ENCODE measurements at regions not wholly inside any gene's neighbourhood (a gene's known extent, or its start where the extent isn't known, plus 50 kb on each side); places are given as distances from the start of the nearest gene placed in this dataset.

DNA sequence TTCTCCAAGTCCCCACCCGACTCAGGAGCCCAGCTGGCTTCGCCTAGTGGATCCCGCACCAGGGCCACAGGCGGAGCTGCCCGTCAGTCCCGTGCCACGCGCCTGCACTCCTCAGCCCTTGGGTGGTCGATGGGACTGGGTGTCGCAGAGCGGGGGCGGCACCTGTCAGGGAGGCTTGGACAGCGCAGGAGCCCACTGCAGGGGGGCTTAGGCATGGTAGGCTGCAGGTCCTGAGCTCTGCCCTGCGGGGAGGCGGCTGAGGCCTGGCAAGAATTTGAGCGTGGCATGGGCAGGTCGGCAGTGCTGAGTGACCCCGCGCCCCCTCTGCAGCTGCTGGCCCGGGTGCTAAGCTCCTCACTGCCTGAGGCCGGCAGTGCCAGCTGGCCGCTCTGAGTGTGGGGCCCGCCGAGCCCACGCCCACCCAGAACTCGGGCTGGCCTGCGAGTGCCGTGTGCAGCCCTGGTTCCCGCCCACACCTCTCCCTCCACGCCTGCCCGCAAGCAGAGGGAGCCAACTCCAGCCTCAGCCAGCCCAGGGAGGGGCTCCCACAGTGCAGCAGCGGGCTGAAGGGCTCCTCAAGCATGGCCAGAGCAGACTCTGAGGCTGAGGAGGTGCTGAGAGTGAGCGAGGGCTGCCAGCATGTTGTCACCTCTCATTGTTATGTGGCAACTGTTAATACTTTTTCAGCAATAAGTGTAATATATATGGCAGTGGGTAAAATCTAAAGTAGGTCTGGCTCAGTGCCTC lies 548.4 kb upstream of the BRINP3 start:
- Histone ChIP-seq H3K36me3 (ENCODE audit: insufficient read depth, low read length) (no peaks in the 10 kb centered on the region), H3K79me2 (ENCODE audit: insufficient read depth, low read length) (no peaks in the 10 kb centered on the region), H3K4me3 (ENCODE audit: insufficient read depth, low read depth, low read length) (no peak overlapping the region), H3K9me3 (ENCODE audit: insufficient read depth, low read depth, low read length) (no peaks in the 10 kb centered on the region), H3K9ac (ENCODE audit: low read length) (no peak overlapping the region), H3K27me3 (ENCODE audit: insufficient read depth, low read length) (no peaks in the 10 kb centered on the region), H3K4me1 (ENCODE audit: insufficient read depth, low read length) (peaks cover 4% of the 10 kb centered on the region), H3K27ac (ENCODE audit: low read depth, low read length) (no peak overlapping the region), H4K20me1 (ENCODE audit: insufficient read depth, low read length) (no peaks in the 10 kb centered on the region), H3K4me2 (ENCODE audit: low read length) (no peak overlapping the region), H2AFZ (ENCODE audit: low read depth, low read length) (no peak overlapping the region)
- Mint-ChIP-seq H3K36me3 (ENCODE audit: low read depth, unreplicated experiment) (no peaks in the 10 kb centered on the region), H3K27ac (ENCODE audit: unreplicated experiment) (no peak overlapping the region), H3K4me1 (ENCODE audit: low read depth, unreplicated experiment) (peaks cover 12% of the 10 kb centered on the region), H3K27me3 (ENCODE audit: low read depth, unreplicated experiment) (no peaks in the 10 kb centered on the region), H3K9me3 (ENCODE audit: unreplicated experiment) (no peaks in the 10 kb centered on the region), H3K4me3 (ENCODE audit: unreplicated experiment) (no peak overlapping the region)
- TF ChIP-seq, protein P1, sequence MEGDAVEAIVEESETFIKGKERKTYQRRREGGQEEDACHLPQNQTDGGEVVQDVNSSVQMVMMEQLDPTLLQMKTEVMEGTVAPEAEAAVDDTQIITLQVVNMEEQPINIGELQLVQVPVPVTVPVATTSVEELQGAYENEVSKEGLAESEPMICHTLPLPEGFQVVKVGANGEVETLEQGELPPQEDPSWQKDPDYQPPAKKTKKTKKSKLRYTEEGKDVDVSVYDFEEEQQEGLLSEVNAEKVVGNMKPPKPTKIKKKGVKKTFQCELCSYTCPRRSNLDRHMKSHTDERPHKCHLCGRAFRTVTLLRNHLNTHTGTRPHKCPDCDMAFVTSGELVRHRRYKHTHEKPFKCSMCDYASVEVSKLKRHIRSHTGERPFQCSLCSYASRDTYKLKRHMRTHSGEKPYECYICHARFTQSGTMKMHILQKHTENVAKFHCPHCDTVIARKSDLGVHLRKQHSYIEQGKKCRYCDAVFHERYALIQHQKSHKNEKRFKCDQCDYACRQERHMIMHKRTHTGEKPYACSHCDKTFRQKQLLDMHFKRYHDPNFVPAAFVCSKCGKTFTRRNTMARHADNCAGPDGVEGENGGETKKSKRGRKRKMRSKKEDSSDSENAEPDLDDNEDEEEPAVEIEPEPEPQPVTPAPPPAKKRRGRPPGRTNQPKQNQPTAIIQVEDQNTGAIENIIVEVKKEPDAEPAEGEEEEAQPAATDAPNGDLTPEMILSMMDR (IDR thresholded peaks at IDR 0.05; ENCODE audit: insufficient read depth, low read depth, low read length) = no peak
- no peak for TF ChIP-seq EZH2 (IDR thresholded peaks at IDR 0.05; ENCODE audit: insufficient read depth, low read length)
- DNase-seq (ENCODE audit: low read depth) = no peak
- no peak for FAIRE-seq

DNA sequence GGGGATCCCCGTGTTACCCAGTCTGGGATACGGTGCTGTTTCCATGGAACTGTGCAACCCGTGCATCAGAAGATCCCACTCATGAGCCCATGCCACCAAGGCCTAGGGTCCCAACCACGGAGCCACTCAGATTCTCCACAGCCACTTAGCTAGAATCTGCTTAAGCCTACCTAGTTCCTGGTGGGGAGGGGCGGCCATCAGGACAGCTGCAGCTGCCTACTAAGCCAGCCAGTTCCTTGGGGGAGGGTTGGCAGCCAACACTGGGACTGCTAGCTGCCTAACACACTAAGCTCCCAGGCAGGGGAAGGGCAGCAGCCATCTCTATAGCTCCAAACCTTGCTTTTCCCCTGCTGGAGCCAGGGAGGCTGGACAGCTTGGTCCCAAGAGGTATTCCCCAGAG lies 549.2 kb upstream of the BRINP3 start:
- Histone ChIP-seq H3K79me2 (ENCODE audit: insufficient read depth, low read length) (no peaks in the 10 kb centered on the region), H3K27ac (ENCODE audit: low read depth, low read length) (no peak overlapping the region), H3K9me3 (ENCODE audit: insufficient read depth, low read depth, low read length) (no peaks in the 10 kb centered on the region), H4K20me1 (ENCODE audit: insufficient read depth, low read length) (no peaks in the 10 kb centered on the region), H2AFZ (ENCODE audit: low read depth, low read length) (no peak overlapping the region), H3K36me3 (ENCODE audit: insufficient read depth, low read length) (no peaks in the 10 kb centered on the region), H3K4me3 (ENCODE audit: insufficient read depth, low read depth, low read length) (no peak overlapping the region), H3K4me1 (ENCODE audit: insufficient read depth, low read length) (peaks cover 4% of the 10 kb centered on the region), H3K27me3 (ENCODE audit: insufficient read depth, low read length) (no peaks in the 10 kb centered on the region), H3K9ac (ENCODE audit: low read length) (no peak overlapping the region), H3K4me2 (ENCODE audit: low read length) (no peak overlapping the region)
- FAIRE-seq = no peak
- no peaks in the 10 kb centered on the region for H3K9me3 Mint-ChIP-seq (ENCODE audit: unreplicated experiment)
- TF ChIP-seq, protein P1 (IDR thresholded peaks at IDR 0.05; ENCODE audit: insufficient read depth, low read depth, low read length) = no peak
- TF ChIP-seq EZH2 (IDR thresholded peaks at IDR 0.05; ENCODE audit: insufficient read depth, low read length) = no peak
- DNase-seq (ENCODE audit: low read depth) = no peak
- peaks cover 10% of the 10 kb centered on the region for H3K4me1 Mint-ChIP-seq (ENCODE audit: low read depth, unreplicated experiment)
- H3K36me3 Mint-ChIP-seq (ENCODE audit: low read depth, unreplicated experiment) = no peaks in the 10 kb centered on the region
- no peak overlapping the region for H3K27ac Mint-ChIP-seq (ENCODE audit: unreplicated experiment)
- no peak overlapping the region for H3K4me3 Mint-ChIP-seq (ENCODE audit: unreplicated experiment)
- H3K27me3 Mint-ChIP-seq (ENCODE audit: low read depth, unreplicated experiment) = no peaks in the 10 kb centered on the region

DNA sequence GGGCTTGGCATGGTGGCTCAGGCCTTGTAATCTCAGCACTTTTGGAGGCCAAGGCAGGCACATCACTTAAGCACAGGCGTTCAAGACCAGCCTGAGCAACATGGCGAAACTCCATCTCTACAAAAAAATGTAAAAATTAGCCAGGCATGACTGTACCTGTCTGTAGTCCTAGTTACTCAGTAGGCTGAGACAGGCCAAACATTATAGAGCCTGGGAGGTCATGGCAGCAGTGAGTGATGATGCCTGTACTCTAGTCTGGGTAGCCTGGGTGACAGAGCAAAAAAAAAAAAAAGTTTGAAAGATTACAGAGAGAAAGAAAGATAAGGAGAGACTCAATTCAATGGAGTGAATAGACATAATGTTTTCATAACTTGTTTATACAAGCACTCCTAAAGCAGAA lies 556.5 kb upstream of the BRINP3 start:
- H3K9me3 ChIP-seq (ENCODE audit: insufficient read depth, low read depth, low read length) = no peaks in the 10 kb centered on the region

More for the DNA sequence above, 556.5 kb upstream of the BRINP3 start:
- Histone ChIP-seq H3K9ac (ENCODE audit: low read length) (no peak overlapping the region), H3K36me3 (ENCODE audit: insufficient read depth, low read length) (no peaks in the 10 kb centered on the region), H3K4me1 (ENCODE audit: insufficient read depth, low read length) (no peaks in the 10 kb centered on the region), H3K27ac (ENCODE audit: low read depth, low read length) (no peak overlapping the region), H3K27me3 (ENCODE audit: insufficient read depth, low read length) (no peaks in the 10 kb centered on the region), H3K4me2 (ENCODE audit: low read length) (no peak overlapping the region), H4K20me1 (ENCODE audit: insufficient read depth, low read length) (no peaks in the 10 kb centered on the region), H3K4me3 (ENCODE audit: insufficient read depth, low read depth, low read length) (no peak overlapping the region), H3K79me2 (ENCODE audit: insufficient read depth, low read length) (no peaks in the 10 kb centered on the region), H2AFZ (ENCODE audit: low read depth, low read length) (no peak overlapping the region)
- Mint-ChIP-seq H3K4me1 (ENCODE audit: low read depth, unreplicated experiment) (no peaks in the 10 kb centered on the region), H3K9me3 (ENCODE audit: unreplicated experiment) (peaks cover 2% of the 10 kb centered on the region), H3K27ac (ENCODE audit: unreplicated experiment) (no peak overlapping the region), H3K36me3 (ENCODE audit: low read depth, unreplicated experiment) (no peaks in the 10 kb centered on the region), H3K27me3 (ENCODE audit: low read depth, unreplicated experiment) (no peaks in the 10 kb centered on the region), H3K4me3 (ENCODE audit: unreplicated experiment) (no peak overlapping the region)
- TF ChIP-seq, protein P1 (IDR thresholded peaks at IDR 0.05; ENCODE audit: insufficient read depth, low read depth, low read length) = no peak
- TF ChIP-seq EZH2 (IDR thresholded peaks at IDR 0.05; ENCODE audit: insufficient read depth, low read length) = no peak
- no peak for DNase-seq (ENCODE audit: low read depth)
- FAIRE-seq = no peak
